ENCODE measurements at regions not wholly inside any gene's neighbourhood (a gene's known extent, or its start where the extent isn't known, plus 50 kb on each side); places are given as distances from the start of the nearest gene placed in this dataset.
"Not testable (repeated sequence)": the region's sequence is repeated elsewhere in the genome, so short reads cannot be mapped to it uniquely, and the experiment has no call there.

DNA sequence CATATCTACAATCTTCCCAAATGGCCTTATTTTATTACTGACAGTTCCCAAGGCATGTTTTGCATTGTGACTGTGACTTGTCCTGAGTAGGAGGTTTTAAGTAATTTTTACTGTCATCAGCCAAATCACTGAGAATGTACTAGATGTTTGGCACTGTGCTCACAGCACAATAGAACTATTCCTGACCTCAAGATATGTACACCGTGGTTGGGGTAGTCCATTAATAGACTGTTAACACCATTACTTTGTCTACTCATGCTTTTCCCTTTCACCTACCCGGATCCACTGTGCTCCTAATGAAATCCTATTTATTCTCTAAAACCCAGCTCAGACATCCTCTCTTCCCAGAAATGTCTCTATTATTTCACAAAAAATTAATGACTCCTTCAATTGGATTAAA lies 168.7 kb upstream of the TENM4 start:
- no peaks in the 10 kb centered on the region for H3K9me3 Mint-ChIP-seq
- H3K36me3 Mint-ChIP-seq (ENCODE audit: low read depth), result no peaks in the 10 kb centered on the region
- H3K27me3 Mint-ChIP-seq (ENCODE audit: low read depth), result peaks cover 2% of the 10 kb centered on the region
- H3K27ac Mint-ChIP-seq (ENCODE audit: unreplicated experiment), result no peak overlapping the region
- DNase-seq (ENCODE audit: low read depth, low spot score), result no peak
- no peak for TF ChIP-seq CTCF (conservative IDR thresholded peaks at IDR 0.05)
- no peak overlapping the region for H3K4me3 Mint-ChIP-seq
- H3K4me1 Mint-ChIP-seq, result no peaks in the 10 kb centered on the region

GRCh38 chr11:79606461-79606860 lies 165.6 kb upstream of the TENM4 start:
- DNase-seq (ENCODE audit: low read depth, low spot score); H3K4me3 Mint-ChIP-seq; H3K4me1 Mint-ChIP-seq; H3K36me3 Mint-ChIP-seq (ENCODE audit: low read depth); H3K27ac Mint-ChIP-seq (ENCODE audit: unreplicated experiment); H3K9me3 Mint-ChIP-seq; H3K27me3 Mint-ChIP-seq (ENCODE audit: low read depth): not testable (repeated sequence)

DNA sequence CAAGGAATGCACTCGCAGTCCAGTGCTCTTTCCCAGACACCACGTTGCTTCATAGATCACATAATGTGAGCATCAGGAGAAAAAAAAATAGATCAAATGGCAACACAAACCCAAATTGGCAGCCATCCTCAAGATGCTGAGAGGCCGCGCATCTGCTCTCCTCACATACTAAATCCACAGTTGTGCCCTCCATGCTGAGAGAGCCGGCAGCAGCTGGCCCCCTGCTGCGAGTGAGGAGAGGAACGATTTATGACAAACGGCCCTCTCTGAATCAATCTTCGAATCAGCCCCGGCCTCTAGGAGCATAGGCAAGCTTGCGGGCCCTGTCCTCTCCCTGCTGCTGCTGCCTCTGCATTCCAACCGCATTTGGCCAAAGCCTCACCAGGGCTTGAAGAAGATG lies 159.9 kb upstream of the TENM4 start:
- H3K27ac Mint-ChIP-seq (ENCODE audit: unreplicated experiment), result no peak overlapping the region
- peaks cover 8% of the 10 kb centered on the region for H3K27me3 Mint-ChIP-seq (ENCODE audit: low read depth)
- H3K4me1 Mint-ChIP-seq, result no peaks in the 10 kb centered on the region
- H3K9me3 Mint-ChIP-seq, result no peaks in the 10 kb centered on the region
- H3K36me3 Mint-ChIP-seq (ENCODE audit: low read depth), result no peaks in the 10 kb centered on the region
- no peak for TF ChIP-seq CTCF (conservative IDR thresholded peaks at IDR 0.05)
- no peak for DNase-seq (ENCODE audit: low read depth, low spot score)
- no peak overlapping the region for H3K4me3 Mint-ChIP-seq

DNA sequence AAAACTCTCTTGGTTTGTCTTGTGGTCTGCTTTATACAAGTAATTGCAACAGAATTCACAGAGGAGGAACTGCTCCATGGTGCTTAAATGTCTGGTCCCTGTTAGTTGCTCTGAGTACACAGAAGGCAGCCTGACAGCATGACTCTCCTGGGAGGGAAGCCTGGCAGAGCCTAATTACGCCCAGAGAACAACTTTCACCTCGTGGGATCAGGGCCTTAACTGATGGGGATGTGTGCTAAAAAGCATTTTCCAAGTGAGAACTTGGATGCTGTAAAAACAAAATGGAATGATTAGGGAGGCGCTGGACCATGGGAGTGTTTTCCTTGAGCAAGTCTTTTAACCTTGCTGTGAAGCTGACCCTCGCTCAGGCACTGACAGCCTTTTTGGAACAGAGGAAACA lies 154.0 kb upstream of the TENM4 start:
- Mint-ChIP-seq H3K9me3 (no peaks in the 10 kb centered on the region), H3K27ac (ENCODE audit: unreplicated experiment) (no peak overlapping the region), H3K4me1 (peaks cover 6% of the 10 kb centered on the region), H3K4me3 (no peak overlapping the region), H3K27me3 (ENCODE audit: low read depth) (peaks cover 9% of the 10 kb centered on the region), H3K36me3 (ENCODE audit: low read depth) (no peaks in the 10 kb centered on the region)
- DNase-seq (ENCODE audit: low read depth, low spot score), result no peak
- no peak for TF ChIP-seq CTCF (conservative IDR thresholded peaks at IDR 0.05)

DNA sequence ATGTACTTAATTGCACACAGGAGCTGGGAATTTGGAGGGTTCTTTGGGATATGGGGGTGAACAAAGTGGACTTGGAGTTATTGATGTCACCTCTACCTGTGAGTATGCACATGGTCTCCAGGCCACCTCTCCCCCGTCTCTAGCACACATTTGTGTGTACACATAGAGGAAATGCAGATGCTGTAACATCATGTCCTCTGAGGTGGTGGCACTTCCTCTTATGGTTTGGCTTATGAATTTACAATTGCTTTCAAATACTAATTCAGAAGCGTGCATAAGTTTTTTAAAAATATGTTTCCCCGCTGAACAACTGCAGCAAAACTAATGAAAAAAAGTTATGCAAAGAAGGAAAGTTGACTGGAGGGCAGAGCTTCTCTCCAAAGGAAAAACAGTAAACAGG lies 152.0 kb upstream of the TENM4 start:
- Mint-ChIP-seq H3K4me1 (peaks cover 6% of the 10 kb centered on the region), H3K36me3 (ENCODE audit: low read depth) (no peaks in the 10 kb centered on the region), H3K9me3 (no peaks in the 10 kb centered on the region), H3K27ac (ENCODE audit: unreplicated experiment) (no peak overlapping the region), H3K27me3 (ENCODE audit: low read depth) (peaks cover 12% of the 10 kb centered on the region), H3K4me3 (no peak overlapping the region)
- DNase-seq (ENCODE audit: low read depth, low spot score), result no peak
- TF ChIP-seq CTCF (conservative IDR thresholded peaks at IDR 0.05), result no peak

- no peak for DNase-seq (ENCODE audit: low read depth, low spot score)
- Mint-ChIP-seq H3K27ac (ENCODE audit: unreplicated experiment) (peak overlapping the region; percentile 13), H3K27me3 (ENCODE audit: low read depth) (peaks cover 12% of the 10 kb centered on the region), H3K4me1 (peaks cover 6% of the 10 kb centered on the region), H3K36me3 (ENCODE audit: low read depth) (no peaks in the 10 kb centered on the region), H3K4me3 (no peak overlapping the region), H3K9me3 (no peaks in the 10 kb centered on the region)
- no peak for TF ChIP-seq CTCF (conservative IDR thresholded peaks at IDR 0.05)
Observed at GRCh38 chr11:79592406-79592805, 151.6 kb upstream of the TENM4 start.

Measured in neural crest cell (in vitro differentiated cells).